ENCODE measurements at regions not wholly inside any gene's neighbourhood (a gene's known extent, or its start where the extent isn't known, plus 50 kb on each side); places are given as distances from the start of the nearest gene placed in this dataset.

DNA sequence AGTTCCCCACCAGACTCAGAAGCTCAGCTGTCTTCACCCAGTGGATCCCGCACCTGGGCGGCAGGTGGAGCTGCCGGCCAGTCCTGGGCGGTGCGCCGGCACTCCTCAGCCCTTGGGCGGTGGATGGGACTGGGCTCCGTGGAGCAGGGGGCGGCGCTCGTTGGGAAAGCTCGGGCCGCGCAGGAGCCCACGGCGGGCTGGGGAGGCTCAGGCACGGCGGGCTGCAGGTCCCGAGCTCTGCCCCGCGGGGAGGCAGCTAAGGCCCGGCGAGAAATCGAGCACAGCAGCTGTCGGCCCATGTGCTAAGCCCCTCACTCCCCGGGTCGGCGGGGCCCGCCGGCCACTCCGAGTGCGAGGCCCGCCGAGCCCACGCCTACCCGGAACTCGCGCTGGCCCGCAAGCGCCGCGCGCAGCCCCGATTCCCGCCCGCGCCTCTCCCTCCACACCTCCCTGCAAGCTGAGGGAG, 560.0 kb downstream of the BRINP1 start:
- TF ChIP-seq, protein P1, sequence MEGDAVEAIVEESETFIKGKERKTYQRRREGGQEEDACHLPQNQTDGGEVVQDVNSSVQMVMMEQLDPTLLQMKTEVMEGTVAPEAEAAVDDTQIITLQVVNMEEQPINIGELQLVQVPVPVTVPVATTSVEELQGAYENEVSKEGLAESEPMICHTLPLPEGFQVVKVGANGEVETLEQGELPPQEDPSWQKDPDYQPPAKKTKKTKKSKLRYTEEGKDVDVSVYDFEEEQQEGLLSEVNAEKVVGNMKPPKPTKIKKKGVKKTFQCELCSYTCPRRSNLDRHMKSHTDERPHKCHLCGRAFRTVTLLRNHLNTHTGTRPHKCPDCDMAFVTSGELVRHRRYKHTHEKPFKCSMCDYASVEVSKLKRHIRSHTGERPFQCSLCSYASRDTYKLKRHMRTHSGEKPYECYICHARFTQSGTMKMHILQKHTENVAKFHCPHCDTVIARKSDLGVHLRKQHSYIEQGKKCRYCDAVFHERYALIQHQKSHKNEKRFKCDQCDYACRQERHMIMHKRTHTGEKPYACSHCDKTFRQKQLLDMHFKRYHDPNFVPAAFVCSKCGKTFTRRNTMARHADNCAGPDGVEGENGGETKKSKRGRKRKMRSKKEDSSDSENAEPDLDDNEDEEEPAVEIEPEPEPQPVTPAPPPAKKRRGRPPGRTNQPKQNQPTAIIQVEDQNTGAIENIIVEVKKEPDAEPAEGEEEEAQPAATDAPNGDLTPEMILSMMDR (conservative IDR thresholded peaks at IDR 0.05 in 1 of 2, IDR thresholded peaks at IDR 0.05 in 1 of 2; ENCODE audit: low read depth in 1 of 2, low read length in 2 of 2): no peak
- TF ChIP-seq EZH2 (IDR thresholded peaks at IDR 0.05; ENCODE audit: low read length, missing control alignments): no peak
